HG03442 (cell line): ENCODE measurements at regions not wholly inside any gene's neighbourhood (a gene's known extent, or its start where the extent isn't known, plus 50 kb on each side); places are given as distances from the start of the nearest gene placed in this dataset.

Experiments used
- ATAC-seq: cut with Tn5 transposase; IDR thresholded peaks from one replicate; pipeline ENCODE4 v1.9.1; 2021; ENCODE audit warnings: mild to moderate bottlenecking, moderate library complexity; ENCODE audit not compliant: unreplicated experiment

DNA sequence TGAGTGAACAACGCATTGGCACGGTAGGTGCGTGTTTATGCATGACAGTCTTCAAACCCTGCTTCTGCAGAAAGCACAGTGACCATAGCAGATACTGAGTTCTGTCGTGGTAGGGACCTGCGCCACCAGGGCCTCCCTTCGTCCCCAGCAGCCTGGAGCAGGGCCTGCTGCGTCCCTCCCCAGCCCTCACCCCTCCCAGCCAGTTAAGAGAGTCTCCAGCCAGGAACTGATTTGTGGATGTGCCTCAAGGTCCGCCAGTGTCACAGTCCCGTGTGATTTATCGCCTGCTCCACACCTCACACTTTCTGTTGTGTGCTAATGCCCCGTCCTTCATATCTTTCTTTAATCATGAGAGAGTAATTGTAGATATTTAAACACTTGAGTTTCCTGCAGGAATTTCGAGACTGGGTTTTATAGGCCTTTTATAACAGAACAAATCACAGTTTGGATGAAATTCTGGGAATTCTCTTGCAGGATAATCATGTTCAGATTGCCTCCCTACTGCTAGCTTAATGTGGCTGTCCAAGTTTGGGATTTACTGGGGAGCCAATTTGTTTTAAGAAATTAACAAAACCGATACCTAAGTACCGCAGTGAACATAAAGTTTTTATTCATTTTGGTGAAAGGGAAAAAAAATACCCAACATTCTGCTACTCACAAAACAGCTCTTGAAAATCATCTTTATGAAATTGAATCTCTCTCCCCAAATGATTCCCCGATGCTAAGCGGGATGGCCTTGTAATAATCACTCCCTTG, 438.6 kb downstream of the TSHZ3 start:
- ATAC-seq: no peak

DNA sequence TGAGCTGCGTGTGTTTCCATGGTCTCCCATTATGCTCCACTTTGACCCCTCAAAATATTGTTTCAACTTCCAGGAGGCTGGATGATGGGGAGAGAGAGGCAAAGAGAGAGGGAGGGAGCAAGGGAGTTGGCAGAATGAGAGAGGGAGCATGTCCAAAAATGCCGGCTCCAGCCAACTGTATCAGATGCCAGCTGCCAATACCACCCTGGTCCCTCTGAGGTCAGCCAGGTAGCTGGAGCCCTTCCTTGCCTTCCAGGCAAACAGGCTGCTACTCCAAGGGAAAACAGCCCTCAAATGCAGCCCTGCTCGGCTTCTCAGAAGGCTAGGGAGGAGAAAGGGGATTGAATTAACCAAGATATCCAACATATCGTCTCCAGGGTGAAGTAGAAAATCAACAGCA, 440.0 kb downstream of the TSHZ3 start:
- ATAC-seq: no peak

GRCh38 chr19:30908262-30908771, 440.9 kb downstream of the TSHZ3 start:
- ATAC-seq: no peak

GRCh38 chr19:30906871-30907270, 442.4 kb downstream of the TSHZ3 start:
- no peak for ATAC-seq

DNA sequence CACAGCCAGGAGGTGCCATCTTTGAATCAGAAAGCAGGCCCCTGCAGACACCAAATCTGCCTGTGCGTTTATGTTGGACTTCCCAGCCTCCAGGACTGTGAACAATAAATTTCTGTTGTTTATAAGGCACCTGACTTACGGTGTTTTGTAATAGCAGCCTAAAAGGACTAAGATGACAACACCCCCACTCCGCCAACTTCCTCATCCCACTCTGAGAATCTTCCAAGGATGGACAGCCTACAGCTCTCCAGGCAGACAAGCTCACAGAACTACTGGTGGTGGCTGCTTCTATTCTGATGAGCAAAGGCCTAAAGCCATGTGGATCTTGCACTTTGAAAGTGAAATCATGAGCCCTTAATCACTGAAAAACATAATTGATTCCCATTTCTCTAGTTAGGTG, 449.2 kb downstream of the TSHZ3 start:
- ATAC-seq: no peak

GRCh38 chr19:30898353-30899103, 450.7 kb downstream of the TSHZ3 start:
- ATAC-seq: no peak

DNA sequence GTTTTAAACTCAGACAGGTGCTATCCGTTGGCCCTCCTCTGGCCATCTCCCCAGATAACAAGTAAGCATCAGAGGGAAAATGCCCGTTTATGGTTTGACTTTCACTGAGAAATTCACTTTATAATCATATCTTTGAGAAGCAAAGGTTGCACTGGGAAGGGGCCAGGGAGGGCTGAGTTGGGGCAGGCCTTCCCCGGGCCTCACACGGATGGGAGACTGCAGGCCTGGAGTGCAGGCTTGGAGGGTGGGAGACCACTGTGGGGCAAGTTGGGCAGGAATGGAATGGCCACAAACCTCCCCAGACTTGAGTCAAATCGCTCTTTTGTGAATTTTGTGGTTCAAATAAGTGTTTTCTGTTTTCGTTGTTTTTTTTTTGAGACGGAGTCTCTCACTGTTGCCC, 451.7 kb downstream of the TSHZ3 start:
- ATAC-seq: no peak

DNA sequence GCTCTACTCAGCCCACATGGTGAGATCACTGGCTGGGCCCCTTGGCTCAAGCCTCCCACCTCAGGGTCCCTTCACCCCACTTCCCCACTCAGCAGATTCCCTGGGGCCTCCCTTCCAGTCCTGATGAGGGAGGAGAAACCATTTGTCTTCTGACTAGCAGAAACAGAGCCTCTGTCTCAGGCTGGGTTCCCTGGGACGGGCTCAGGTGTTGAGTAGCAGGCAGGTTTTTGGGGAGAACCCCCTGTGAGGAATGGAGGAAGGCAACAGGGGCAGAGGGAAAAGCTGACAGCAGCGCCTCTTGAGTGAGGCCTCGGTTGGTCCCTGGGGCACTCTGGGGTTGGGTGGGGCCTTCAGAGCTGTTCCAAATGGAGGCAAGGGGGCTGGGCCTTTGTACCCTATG, 452.2 kb downstream of the TSHZ3 start:
- no peak for ATAC-seq

- ATAC-seq: no peak
These were observed 452.7 kb downstream of the TSHZ3 start for GRCh38 chr19:30896554-30896953.

- no peak for ATAC-seq
These were observed 453.3 kb downstream of the TSHZ3 start for GRCh38 chr19:30895946-30896345.

- no peak for ATAC-seq
These were observed 458.2 kb downstream of the TSHZ3 start for GRCh38 chr19:30891051-30891450.

DNA sequence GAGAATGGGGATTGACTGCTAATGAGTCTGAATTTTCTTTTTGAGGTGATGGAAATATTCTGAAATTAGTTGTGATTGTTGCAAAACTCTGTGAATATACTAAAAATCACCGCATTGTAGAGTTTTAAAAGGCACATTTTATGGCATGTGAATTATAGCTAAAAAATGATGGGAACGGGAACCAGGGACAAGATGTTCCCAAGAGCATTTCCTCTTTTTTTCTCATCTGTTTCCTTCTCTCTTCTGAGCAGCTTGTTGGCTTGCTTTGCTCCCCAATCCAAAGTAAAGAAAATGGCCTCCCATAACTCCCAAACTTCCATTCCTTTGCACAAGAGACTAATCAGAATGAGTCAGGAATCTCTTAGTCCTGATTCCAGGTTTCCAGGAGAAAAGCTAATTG, 459.2 kb downstream of the TSHZ3 start:
- ATAC-seq: no peak

GRCh38 chr19:30888937-30889336, 460.3 kb downstream of the TSHZ3 start:
- ATAC-seq: no peak

DNA sequence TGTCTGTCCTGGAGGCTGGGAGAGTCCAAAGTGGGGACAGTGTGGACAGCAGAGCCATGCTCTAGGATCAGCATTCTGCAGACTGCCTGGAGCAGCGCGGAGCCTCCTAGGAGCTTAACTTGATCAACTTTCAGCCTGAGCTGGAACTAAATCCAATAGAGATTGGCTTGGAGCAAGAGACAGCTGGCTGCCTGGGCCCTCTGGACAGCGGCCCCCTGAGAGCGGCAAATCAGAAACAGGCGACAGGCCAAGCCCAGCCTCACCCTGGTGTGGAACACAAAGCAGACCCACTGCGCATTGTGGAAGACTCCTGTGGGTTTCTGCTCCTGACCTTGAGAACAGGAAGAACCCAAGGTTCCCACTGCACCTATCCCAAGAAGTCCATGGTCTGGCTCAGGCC, 462.2 kb downstream of the TSHZ3 start:
- ATAC-seq: no peak

DNA sequence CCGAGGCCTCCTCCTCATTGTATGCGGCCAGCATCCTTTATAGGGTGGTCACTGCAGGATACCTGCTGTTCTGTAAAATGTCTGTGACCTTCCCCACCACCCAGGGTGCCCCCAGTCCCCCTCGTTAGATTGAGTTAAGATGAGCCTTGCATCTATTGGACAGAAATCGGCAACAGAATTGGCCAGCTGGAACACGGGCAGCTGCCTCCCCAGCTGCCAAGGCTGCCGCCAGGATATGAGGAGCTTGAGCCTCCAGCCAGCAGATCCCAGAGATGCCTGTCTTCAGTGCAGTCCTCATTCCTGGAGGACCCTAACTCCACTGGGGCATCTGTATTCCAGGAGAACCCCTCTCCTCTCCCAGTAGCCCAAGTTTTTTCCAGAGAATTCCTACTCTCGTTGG, 463.0 kb downstream of the TSHZ3 start:
- ATAC-seq: no peak

DNA sequence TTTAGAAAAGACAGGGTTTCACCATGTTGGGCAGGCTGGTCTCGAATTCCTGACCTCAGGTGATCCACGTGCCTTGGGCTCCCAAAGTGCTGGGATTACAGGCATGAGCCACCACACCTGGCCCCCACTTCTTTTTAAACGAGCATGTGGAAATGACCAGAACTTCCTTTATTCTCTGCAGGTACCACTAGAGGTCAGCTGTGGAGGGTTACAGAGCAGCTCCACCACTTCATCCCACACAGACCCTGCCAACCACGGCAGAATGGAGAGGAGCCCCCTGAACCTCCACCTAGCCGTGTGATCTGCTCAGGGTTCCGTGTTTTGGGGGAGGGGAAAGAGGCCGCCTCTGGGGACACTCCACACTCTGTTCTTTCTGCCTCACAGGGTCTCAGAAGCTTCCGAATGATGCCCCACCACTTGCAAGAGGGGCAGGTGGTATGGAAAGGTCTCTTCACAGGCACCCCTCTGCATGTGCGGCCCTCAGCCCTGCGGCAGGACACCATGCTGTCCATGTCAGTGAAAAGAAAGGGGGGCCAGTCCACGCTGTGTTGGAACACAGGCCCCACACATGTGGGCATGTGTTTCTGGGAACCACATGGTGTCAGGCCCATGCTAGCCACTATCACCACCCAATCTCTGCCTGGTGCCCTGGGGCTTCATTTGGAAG, 465.0 kb downstream of the TSHZ3 start:
- no peak for ATAC-seq

- ATAC-seq: no peak
These were observed 466.2 kb downstream of the TSHZ3 start for GRCh38 chr19:30883071-30883470.

DNA sequence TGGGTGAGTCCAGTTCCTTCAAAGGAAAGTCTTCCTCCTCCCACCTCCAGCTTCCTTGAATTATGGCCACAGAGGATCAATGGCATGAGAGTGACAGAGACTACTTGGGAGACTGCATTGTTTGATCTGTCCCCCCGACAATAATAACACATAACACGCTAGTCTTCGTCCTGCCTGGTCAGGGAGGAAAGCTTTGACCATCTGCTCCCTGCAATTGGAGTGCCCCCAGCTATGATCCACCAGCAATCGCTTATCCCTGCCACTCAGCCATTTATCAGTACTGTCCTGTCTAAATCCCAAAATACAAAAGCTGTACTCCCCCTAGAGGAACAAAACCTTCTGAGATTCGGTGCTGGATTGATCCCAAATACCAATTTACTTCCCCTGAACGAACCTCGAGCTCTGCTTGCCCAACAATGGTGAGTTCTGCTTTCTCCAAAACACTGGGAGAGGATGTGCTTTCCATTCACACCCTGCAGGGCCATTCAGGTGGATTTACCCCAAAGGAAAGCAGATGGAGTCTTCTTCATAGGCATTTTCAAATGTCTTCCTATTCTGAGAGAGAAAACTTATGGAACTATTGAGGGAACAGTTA, 466.7 kb downstream of the TSHZ3 start:
- ATAC-seq: no peak

GRCh38 chr19:30881930-30882329, 467.3 kb downstream of the TSHZ3 start:
- ATAC-seq: no peak

DNA sequence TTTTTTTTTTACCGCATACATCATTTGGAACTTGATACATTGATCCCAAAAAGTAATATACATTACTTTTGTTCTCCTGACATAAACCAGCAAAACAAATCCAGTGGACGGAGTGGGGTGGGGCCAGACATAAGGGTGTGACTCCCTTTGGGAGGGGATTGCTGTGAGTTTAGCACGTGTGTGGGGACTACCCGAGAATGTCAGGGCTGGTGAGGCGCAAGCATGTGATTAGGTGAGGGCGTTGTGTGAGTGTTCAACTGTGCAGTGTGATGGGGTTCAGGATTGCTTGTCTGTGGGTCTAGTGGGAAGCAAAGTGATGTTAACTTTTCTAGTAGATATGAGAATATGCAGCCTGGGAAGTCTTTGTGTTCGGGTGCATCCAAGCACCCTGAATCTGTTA, 468.0 kb downstream of the TSHZ3 start:
- no peak for ATAC-seq

- ATAC-seq: no peak
These were observed 468.7 kb downstream of the TSHZ3 start for GRCh38 chr19:30880551-30880950.
